ENCODE measurements at regions not wholly inside any gene's neighbourhood (a gene's known extent, or its start where the extent isn't known, plus 50 kb on each side); places are given as distances from the start of the nearest gene placed in this dataset.

GRCh38 chr15:81795899-81796298 lies 249.9 kb downstream of the MEX3B start:
- TF ChIP-seq POLR2AphosphoS5 (IDR thresholded peaks at IDR 0.05; ENCODE audit: borderline replicate concordance, low read depth, low read length) (no peak), EZH2 (IDR thresholded peaks at IDR 0.05) (no peak), FOXP2 (optimal IDR thresholded peaks at IDR 0.05; ENCODE audit: control extremely low read depth, extremely low read length, insufficient read depth) (no peak)

Measured in SK-N-MC (cell line).